ENCODE measurements at regions not wholly inside any gene's neighbourhood (a gene's known extent, or its start where the extent isn't known, plus 50 kb on each side); places are given as distances from the start of the nearest gene placed in this dataset.

- H3K9me3 Mint-ChIP-seq: peaks cover 6% of the 10 kb centered on the region
Measured at GRCh38 chr5:101176605-101177004, 273.5 kb upstream of the ST8SIA4 start.

GRCh38 chr5:101174981-101175380 lies 271.9 kb upstream of the ST8SIA4 start:
- no peaks in the 10 kb centered on the region for H3K27me3 Mint-ChIP-seq (ENCODE audit: low read depth)
- H3K27ac Mint-ChIP-seq: no peak overlapping the region
- H3K36me3 Mint-ChIP-seq (ENCODE audit: low read depth): no peaks in the 10 kb centered on the region
- no peak overlapping the region for H3K4me3 Mint-ChIP-seq
- peaks cover 6% of the 10 kb centered on the region for H3K9me3 Mint-ChIP-seq
- no peak for TF ChIP-seq CTCF (IDR thresholded peaks at IDR 0.05; ENCODE audit: unreplicated experiment in 3 of 3)
- no peaks in the 10 kb centered on the region for H3K4me1 Mint-ChIP-seq

More at GRCh38 chr5:101176605-101177004, 273.5 kb upstream of the ST8SIA4 start:
- Mint-ChIP-seq H3K4me1 (no peaks in the 10 kb centered on the region), H3K27me3 (ENCODE audit: low read depth) (no peaks in the 10 kb centered on the region), H3K27ac (no peak overlapping the region), H3K4me3 (no peak overlapping the region), H3K36me3 (ENCODE audit: low read depth) (no peaks in the 10 kb centered on the region)
- no peak for TF ChIP-seq CTCF (IDR thresholded peaks at IDR 0.05; ENCODE audit: unreplicated experiment in 3 of 3)

GRCh38 chr5:101163088-101163487 lies 260.0 kb upstream of the ST8SIA4 start:
- no peaks in the 10 kb centered on the region for H3K4me1 Mint-ChIP-seq
- H3K27ac Mint-ChIP-seq: no peak overlapping the region
- H3K4me3 Mint-ChIP-seq: no peak overlapping the region
- no peak for TF ChIP-seq CTCF (IDR thresholded peaks at IDR 0.05; ENCODE audit: unreplicated experiment in 3 of 3)
- no peaks in the 10 kb centered on the region for H3K36me3 Mint-ChIP-seq (ENCODE audit: low read depth)
- no peaks in the 10 kb centered on the region for H3K27me3 Mint-ChIP-seq (ENCODE audit: low read depth)
- H3K9me3 Mint-ChIP-seq: peaks cover 3% of the 10 kb centered on the region

GRCh38 chr5:101160002-101160401 lies 256.9 kb upstream of the ST8SIA4 start:
- Mint-ChIP-seq H3K27ac (no peak overlapping the region), H3K9me3 (no peaks in the 10 kb centered on the region), H3K36me3 (ENCODE audit: low read depth) (no peaks in the 10 kb centered on the region), H3K4me3 (no peak overlapping the region), H3K4me1 (no peaks in the 10 kb centered on the region), H3K27me3 (ENCODE audit: low read depth) (no peaks in the 10 kb centered on the region)
- TF ChIP-seq CTCF (IDR thresholded peaks at IDR 0.05; ENCODE audit: unreplicated experiment in 3 of 3): no peak

- no peak for TF ChIP-seq CTCF (IDR thresholded peaks at IDR 0.05; ENCODE audit: unreplicated experiment in 3 of 3)
- H3K36me3 Mint-ChIP-seq (ENCODE audit: low read depth): no peaks in the 10 kb centered on the region
- no peaks in the 10 kb centered on the region for H3K4me1 Mint-ChIP-seq
- no peaks in the 10 kb centered on the region for H3K9me3 Mint-ChIP-seq
- H3K27ac Mint-ChIP-seq: no peak overlapping the region
- H3K4me3 Mint-ChIP-seq: no peak overlapping the region
- H3K27me3 Mint-ChIP-seq (ENCODE audit: low read depth): no peaks in the 10 kb centered on the region
Measured at GRCh38 chr5:101159006-101159405, 255.9 kb upstream of the ST8SIA4 start.

GRCh38 chr5:101153526-101153925 lies 250.4 kb upstream of the ST8SIA4 start:
- no peaks in the 10 kb centered on the region for H3K36me3 Mint-ChIP-seq (ENCODE audit: low read depth)

More at GRCh38 chr5:101153526-101153925, 250.4 kb upstream of the ST8SIA4 start:
- H3K4me3 Mint-ChIP-seq: no peak overlapping the region
- H3K4me1 Mint-ChIP-seq: no peaks in the 10 kb centered on the region
- TF ChIP-seq CTCF (IDR thresholded peaks at IDR 0.05; ENCODE audit: unreplicated experiment in 3 of 3): no peak
- H3K9me3 Mint-ChIP-seq: no peaks in the 10 kb centered on the region
- H3K27ac Mint-ChIP-seq: no peak overlapping the region
- H3K27me3 Mint-ChIP-seq (ENCODE audit: low read depth): no peaks in the 10 kb centered on the region
